OCI-LY1 (cell line): ENCODE measurements at regions not wholly inside any gene's neighbourhood (a gene's known extent, or its start where the extent isn't known, plus 50 kb on each side); places are given as distances from the start of the nearest gene placed in this dataset.

Source experiments
- CTCF ChIP-seq: fragments of 200-600 bp; sonication (generic), shearing (Covaris generic); IDR thresholded peaks from 2 replicates; pipeline ENCODE4 v1.5.1; 2017; ENCODE audit warnings: mild to moderate bottlenecking, antibody characterized with exemption, low read length, moderate library complexity, mixed read lengths
- EZH2 ChIP-seq: fragments of 200-600 bp; sonication (generic), shearing (Covaris generic); IDR thresholded peaks from 2 replicates; pipeline ENCODE4 v1.8.0; 2017; ENCODE audit warnings: borderline replicate concordance, mixed run types, mild to moderate bottlenecking, antibody characterized with exemption, low read length, moderate library complexity, mixed read lengths

DNA sequence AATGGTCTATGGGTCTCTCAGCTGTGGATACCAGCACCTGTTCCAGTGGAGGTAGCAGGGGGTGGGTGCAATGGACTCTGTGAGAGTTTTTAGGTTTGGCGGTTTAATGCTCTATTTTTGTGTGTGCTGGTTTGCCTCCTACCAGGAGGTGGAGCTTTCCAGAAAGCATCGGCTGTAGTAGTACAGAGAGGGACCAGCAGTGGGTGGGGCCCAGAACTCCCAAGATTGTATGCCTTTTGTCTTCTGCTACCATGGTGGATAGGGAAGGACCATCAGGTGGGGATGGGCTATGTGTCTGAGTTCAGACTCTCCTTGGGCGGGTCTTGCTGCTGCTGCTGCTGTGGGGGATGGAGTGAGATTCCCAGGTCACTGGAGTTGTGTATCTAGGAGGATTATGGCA, 557.2 kb upstream of the GRID2 start:
- TF ChIP-seq CTCF: no peak
- no peak for TF ChIP-seq EZH2
